MM.1S (cell line): ENCODE measurements at regions not wholly inside any gene's neighbourhood (a gene's known extent, or its start where the extent isn't known, plus 50 kb on each side); places are given as distances from the start of the nearest gene placed in this dataset.

Source experiments
- DNase-seq: peaks from one replicate; pipeline ENCODE4 v3.0.0-alpha.2; 2015
- H2AFZ ChIP-seq: fragments of 300-600 bp; sonication (generic); 2 replicates; pipeline ENCODE4 v1.6.0; 2016; ENCODE audit warnings: antibody characterized with exemption, low read length
- H3F3A ChIP-seq: fragments of 300-600 bp; sonication (generic); 2 replicates; pipeline ENCODE4 v1.6.1; 2016; ENCODE audit warnings: mild to moderate bottlenecking, antibody characterized with exemption, low read length, moderate library complexity, mixed read lengths; ENCODE audit not compliant: insufficient read depth
- H3K27ac ChIP-seq: fragments of 300-600 bp; sonication (generic); 2 replicates; pipeline ENCODE4 v1.5.1; 2016; ENCODE audit warnings: mild to moderate bottlenecking, low read length
- H3K27me3 ChIP-seq: fragments of 300-600 bp; sonication (generic); replicated peaks from 2 replicates; pipeline ENCODE4 v1.6.0; 2016; ENCODE audit warnings: low read length; ENCODE audit not compliant: insufficient read depth
- H3K36me3 ChIP-seq: fragments of 300-600 bp; sonication (generic); replicated peaks from 2 replicates; pipeline ENCODE4 v1.6.1; 2016; ENCODE audit warnings: mild to moderate bottlenecking, low read length, mixed read lengths; ENCODE audit not compliant: insufficient read depth
- H3K4me1 ChIP-seq: fragments of 300-600 bp; sonication (generic); 2 replicates; pipeline ENCODE4 v1.6.1; 2016; ENCODE audit warnings: low read length, mixed read lengths
- H3K4me2 ChIP-seq: fragments of 300-600 bp; sonication (generic); 2 replicates; pipeline ENCODE4 v1.6.0; 2016; ENCODE audit warnings: low read depth, low read length
- H3K4me3 ChIP-seq: fragments of 300-600 bp; sonication (generic); 2 replicates; pipeline ENCODE4 v1.5.1; 2016; ENCODE audit warnings: low read length, mixed read lengths
- H3K79me2 ChIP-seq: fragments of 300-600 bp; sonication (generic); 2 replicates; pipeline ENCODE4 v1.6.1; 2016; ENCODE audit warnings: mixed run types, low read length, mixed read lengths
- H3K9ac ChIP-seq: fragments of 300-600 bp; sonication (generic); 2 replicates; pipeline ENCODE4 v1.6.1; 2016; ENCODE audit warnings: low read length, mixed read lengths
- H3K9me2 ChIP-seq: fragments of 300-600 bp; sonication (generic); replicated peaks from 2 replicates; pipeline ENCODE4 v1.6.1; 2016; ENCODE audit warnings: mild to moderate bottlenecking, low read length, mixed read lengths; ENCODE audit not compliant: insufficient read depth
- H3K9me3 ChIP-seq: fragments of 300-600 bp; sonication (generic); replicated peaks from 2 replicates; pipeline ENCODE4 v1.6.1; 2016; ENCODE audit warnings: mild to moderate bottlenecking, low read length, mixed read lengths; ENCODE audit not compliant: insufficient read depth
- H4K20me1 ChIP-seq: fragments of 300-600 bp; sonication (generic); 2 replicates; pipeline ENCODE4 v1.6.1; 2016; ENCODE audit warnings: mild to moderate bottlenecking, low read length, moderate library complexity, mixed read lengths; ENCODE audit not compliant: insufficient read depth
- CTCF ChIP-seq: fragments of 300-600 bp; sonication (generic); IDR thresholded peaks from 2 replicates; pipeline ENCODE4 v1.5.1; 2016; ENCODE audit warnings: antibody characterized with exemption, low read length, mixed read lengths
- EZH2 ChIP-seq: fragments of 300-600 bp; sonication (generic); optimal IDR thresholded peaks from 2 replicates; pipeline ENCODE3; 2017; ENCODE audit warnings: low read depth, mild to moderate bottlenecking, antibody characterized with exemption, low read length, mixed read lengths
- EZH2phosphoT487 ChIP-seq: fragments of 300-600 bp; sonication (generic); IDR thresholded peaks from 2 replicates; pipeline ENCODE4 v1.6.1; 2018; ENCODE audit warnings: antibody characterized with exemption, low read length

- H3K27ac ChIP-seq, result no peak overlapping the region
- H3K27me3 ChIP-seq, result no peaks in the 10 kb centered on the region
- H3K4me1 ChIP-seq, result no peaks in the 10 kb centered on the region
- no peaks in the 10 kb centered on the region for H3K9me2 ChIP-seq
- H3F3A ChIP-seq, result no peaks in the 10 kb centered on the region
- no peaks in the 10 kb centered on the region for H3K36me3 ChIP-seq
- no peak for DNase-seq
- H3K9me3 ChIP-seq, result no peaks in the 10 kb centered on the region
- H3K79me2 ChIP-seq, result no peaks in the 10 kb centered on the region
- no peak overlapping the region for H3K9ac ChIP-seq
- H3K4me3 ChIP-seq, result no peak overlapping the region
- H2AFZ ChIP-seq, result no peak overlapping the region
- TF ChIP-seq CTCF (no peak), EZH2 (no peak), EZH2phosphoT487 (no peak)
- H3K4me2 ChIP-seq, result no peak overlapping the region
- H4K20me1 ChIP-seq, result no peaks in the 10 kb centered on the region
Measured at GRCh38 chr5:133705331-133705730, 93.0 kb upstream of the FSTL4 start.

DNA sequence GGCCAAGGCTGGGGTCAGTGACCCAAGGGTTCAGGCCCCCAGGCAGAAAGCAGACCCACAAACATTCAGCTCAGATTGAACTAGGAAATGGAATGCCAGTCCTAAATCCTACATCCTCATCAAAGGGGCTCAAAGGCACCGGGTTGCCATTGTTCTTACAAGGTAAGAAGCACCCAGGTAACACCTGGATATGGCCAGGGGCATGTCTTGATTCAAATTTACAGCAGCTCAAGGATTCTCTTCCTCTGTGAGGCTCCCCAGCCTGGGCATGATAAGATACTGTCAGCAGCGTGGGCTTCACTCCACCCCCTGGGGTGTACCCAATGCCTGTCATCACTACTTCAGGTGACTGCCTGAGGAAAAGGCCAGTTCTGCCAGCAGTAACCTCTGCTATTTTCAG, 92.1 kb upstream of the FSTL4 start:
- no peak overlapping the region for H3K4me2 ChIP-seq
- no peak for DNase-seq
- H3K4me1 ChIP-seq, result no peaks in the 10 kb centered on the region
- H3K36me3 ChIP-seq, result no peaks in the 10 kb centered on the region
- H3K4me3 ChIP-seq, result no peak overlapping the region
- H3K79me2 ChIP-seq, result no peaks in the 10 kb centered on the region
- H3F3A ChIP-seq, result no peaks in the 10 kb centered on the region
- H3K9ac ChIP-seq, result no peak overlapping the region
- no peaks in the 10 kb centered on the region for H3K9me3 ChIP-seq
- TF ChIP-seq CTCF (no peak), EZH2phosphoT487 (no peak), EZH2 (no peak)
- no peaks in the 10 kb centered on the region for H3K27me3 ChIP-seq
- no peaks in the 10 kb centered on the region for H4K20me1 ChIP-seq
- H3K9me2 ChIP-seq, result no peaks in the 10 kb centered on the region
- no peak overlapping the region for H2AFZ ChIP-seq
- H3K27ac ChIP-seq, result no peak overlapping the region

DNA sequence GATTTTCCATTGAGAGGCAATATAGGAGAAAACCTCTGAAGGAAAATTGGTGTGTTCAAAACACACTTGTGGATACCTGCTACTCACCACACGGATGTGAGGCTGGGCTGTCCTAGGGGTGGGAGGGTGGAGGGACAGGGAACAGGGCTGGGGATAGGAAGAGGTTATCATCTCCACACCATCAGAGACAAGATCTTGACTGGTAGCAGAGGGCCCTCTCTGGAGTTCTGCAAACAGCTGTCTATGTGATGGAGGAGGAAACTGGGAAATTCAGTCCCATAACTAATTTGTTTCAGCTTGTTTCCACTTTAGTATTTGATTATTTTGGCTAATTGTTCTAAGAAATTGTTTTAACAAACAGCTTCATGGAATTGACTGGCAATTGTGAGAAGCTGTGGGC, 91.6 kb upstream of the FSTL4 start:
- DNase-seq, result no peak
- H2AFZ ChIP-seq, result no peak overlapping the region
- H3K9ac ChIP-seq, result no peak overlapping the region
- H3K4me2 ChIP-seq, result no peak overlapping the region
- peaks cover 2% of the 10 kb centered on the region; the same call in 1 of the 2 replicates for H3K4me1 ChIP-seq
- H3K9me2 ChIP-seq, result no peaks in the 10 kb centered on the region
- no peak overlapping the region for H3K27ac ChIP-seq
- no peak for TF ChIP-seq CTCF
- TF ChIP-seq EZH2phosphoT487, result no peak
- TF ChIP-seq EZH2, result no peak
- H3K27me3 ChIP-seq, result no peaks in the 10 kb centered on the region
- no peaks in the 10 kb centered on the region for H3F3A ChIP-seq
- no peak overlapping the region for H3K4me3 ChIP-seq
- no peaks in the 10 kb centered on the region for H3K9me3 ChIP-seq
- H3K36me3 ChIP-seq, result no peaks in the 10 kb centered on the region
- H3K79me2 ChIP-seq, result no peaks in the 10 kb centered on the region
- H4K20me1 ChIP-seq, result no peaks in the 10 kb centered on the region
